ENCODE measurements at regions not wholly inside any gene's neighbourhood (a gene's known extent, or its start where the extent isn't known, plus 50 kb on each side); places are given as distances from the start of the nearest gene placed in this dataset.

DNA sequence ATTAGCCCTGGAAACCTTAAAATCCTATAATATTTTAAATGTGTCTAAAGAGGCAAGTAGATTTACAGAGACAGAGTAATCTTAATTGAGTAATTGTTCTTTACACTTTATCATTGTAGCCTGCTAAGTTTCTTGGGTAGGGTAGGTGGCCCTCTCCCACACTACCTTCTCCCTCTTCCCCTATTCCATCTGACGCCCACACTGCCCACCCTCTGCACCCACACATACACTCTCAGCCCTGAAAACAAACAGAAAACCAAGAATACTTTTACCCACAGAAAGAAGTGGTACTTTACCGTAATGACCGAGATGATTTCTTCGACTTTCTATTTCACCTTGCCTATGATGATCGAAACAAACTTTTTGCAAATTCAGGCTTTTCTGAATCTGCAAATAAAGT, 320.4 kb upstream of the OBI1 start:
- no peak for DNase-seq (ENCODE audit: low spot score)

DNA sequence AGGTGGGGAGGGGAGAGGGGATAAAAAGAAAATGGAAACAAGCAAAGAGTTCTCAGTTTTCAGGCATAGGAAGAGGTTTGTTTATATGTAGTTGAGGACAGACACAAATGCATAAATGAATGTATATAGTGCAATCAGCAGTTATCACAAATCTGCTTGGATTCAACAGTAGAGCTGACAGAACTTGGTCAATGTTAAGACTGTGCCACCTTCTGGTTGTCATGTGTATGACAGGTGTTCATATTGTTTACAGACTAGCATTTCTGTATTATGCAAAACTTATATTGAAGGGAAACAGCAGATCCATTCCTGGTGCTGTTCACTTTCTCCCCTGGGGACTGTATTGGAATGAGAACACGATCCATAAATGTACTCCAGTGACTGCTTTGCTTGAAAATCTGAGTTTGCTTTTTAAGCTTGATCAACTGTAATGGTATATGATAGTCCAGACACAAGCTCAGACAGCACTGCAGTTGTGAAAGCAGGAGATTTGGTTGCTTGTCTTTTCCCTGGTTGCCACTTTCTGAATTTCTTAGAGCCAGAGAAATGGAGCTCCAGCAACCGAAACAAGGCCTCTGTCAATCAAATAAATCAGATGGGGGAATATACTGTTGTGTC, 319.5 kb upstream of the OBI1 start:
- DNase-seq (ENCODE audit: low spot score) = peak; percentile 10

DNA sequence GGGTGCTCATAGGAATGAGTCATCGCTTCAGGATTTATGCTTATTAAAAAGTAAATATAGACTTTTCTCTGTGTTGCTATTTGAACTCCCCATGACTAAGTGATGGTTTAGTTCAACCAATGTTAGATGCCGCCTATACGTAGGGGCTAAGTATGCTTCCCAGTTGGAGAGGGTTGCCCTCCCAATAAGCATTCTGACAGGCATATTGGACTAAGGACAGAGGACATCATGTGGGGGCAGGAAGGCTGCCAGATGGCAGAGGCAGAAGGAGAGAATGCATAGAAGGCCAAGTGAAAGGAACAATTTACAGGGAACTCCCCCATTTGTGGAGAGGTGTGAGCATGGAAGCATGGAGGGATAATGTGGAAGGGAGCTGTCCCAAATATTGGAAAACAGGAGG, 318.4 kb upstream of the OBI1 start:
- DNase-seq (ENCODE audit: low spot score) = no peak

DNA sequence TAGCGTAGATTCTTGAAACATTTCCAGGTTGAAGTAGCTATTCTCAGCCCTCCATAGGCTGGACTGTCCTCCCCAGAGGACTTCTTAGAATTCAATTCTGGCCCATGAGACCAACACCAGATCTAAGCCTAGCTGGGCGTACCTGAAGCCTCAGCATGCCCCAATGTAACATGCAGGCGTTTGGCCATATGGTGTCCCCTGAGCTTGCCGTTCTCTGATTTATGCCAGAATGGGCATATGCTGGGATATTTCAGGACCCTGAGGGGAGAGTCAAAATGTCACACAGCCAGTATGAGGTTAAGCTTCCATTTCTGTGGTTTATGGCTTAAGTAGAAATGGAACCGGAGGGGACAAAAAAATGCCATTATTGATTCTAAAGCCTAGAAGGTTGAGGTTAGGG, 317.7 kb upstream of the OBI1 start:
- DNase-seq (ENCODE audit: low spot score) = no peak

DNA sequence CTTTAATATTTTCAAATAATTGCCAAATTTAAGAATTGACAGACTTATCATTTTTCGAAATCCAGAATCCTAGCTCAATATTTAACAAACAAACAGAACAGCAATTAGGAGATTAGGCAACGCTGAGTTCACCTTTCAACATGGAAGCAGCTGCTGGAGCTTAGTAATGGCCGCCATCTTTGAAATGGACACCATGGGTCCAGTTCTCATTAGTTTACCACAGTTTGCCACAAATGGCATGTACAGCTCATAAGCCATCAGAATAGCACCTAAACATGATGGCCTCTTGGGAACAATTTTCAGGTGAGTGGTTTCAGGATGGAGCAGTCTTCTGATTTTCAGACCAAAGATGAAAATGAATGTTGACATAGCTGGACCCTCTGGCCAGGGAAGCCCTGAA, 313.6 kb upstream of the OBI1 start:
- DNase-seq (ENCODE audit: low spot score) = no peak

DNA sequence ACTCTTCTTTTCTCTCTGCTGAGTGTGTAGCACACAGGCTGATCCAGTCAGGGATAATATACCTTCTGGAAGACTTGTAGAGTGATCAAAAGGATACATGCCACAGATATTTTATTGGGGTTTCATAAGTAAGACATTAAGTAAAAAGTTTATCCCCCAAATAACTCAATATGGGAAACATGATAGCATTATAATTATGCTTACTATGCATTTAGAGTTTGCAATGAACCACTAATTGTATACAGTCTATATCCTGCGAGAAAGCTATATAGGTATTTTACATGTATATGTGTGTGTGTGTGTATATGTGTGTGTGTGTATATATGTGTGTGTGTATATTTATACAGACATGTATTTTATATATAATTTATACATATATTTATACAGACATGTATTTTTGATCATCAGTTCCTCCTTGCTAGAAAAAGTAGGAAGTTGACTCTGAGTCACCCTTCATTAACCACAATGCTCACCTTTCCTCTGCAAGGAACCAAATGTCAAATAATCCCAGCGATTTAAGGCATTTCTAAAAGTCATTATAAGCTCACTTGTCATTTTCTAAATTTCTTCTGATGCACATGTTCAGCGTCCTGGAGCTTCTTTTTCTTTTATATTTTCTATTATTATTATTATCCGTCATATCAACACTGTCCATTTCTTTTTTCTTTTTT, 312.5 kb upstream of the OBI1 start:
- no peak for DNase-seq (ENCODE audit: low spot score)

DNA sequence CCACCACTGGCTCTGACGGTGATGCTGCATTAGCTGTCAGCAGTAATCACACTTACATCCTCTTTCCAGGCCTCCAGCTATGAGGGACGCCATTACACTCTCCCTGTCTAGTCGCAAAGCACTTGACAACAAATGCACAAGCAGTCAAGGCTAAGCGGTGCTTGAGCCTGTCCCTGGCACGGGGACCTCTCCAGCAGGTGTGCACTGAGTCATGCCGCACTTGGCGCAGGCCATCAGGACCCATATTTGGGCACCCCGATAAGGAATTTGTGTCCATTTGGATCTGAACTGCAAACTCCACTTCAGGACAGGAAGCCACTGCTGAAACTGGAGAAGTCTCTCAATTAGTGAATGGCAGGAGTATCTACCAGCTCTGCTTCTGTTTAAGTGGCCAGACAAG, 301.9 kb upstream of the OBI1 start:
- DNase-seq (ENCODE audit: low spot score) = no peak

DNA sequence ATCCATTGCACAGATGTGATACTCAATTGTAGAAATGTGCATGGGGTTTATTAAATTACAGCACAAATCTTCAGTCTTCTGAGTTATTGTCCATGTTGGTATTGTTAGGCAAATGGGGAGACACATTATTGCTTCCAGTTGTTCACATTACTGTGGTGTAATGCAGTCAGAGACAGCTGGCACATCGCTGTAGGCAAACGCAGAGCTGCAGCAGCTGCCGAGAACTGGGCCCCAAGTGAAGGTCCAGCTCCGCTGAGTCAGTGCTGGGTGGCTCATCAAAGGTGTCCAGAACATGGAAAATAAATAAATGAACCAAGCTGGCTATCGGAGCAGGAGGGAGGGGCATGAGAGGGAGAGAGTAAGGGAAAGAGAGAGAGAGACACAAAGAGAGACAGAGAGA, 299.1 kb upstream of the OBI1 start:
- no peak for DNase-seq (ENCODE audit: low spot score)

DNA sequence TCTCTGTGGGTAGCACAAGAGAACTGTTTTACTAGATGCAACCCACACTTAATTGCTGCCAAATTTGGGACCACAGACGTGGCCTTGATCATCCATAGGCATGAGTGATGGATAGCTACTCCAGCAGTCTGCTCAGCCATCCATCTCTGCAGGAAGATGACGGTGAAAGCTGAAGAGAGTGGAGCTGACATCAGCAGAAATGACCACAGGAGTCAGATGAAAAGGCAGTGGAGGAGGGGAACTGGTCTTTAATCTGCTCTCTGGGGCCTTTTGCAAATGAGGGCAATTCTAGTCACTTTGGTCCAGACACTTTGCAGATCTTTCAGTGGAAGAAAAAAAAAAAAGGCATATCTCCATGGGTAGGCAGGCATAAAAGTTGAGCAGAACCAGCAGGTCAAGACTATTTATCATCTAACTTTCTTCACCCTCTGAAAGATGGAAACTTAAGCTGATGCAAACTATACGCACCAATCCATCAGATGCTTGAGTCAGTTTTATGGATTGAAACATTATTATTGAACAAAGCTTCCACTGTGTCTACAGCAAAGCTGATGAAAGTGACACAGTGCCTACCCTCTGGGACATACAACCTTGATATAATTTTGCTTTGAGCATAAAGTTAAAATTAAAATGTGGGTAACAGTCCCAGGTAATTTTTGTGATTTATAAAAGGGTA, 281.6 kb upstream of the OBI1 start:
- DNase-seq (ENCODE audit: low spot score) = no peak

DNA sequence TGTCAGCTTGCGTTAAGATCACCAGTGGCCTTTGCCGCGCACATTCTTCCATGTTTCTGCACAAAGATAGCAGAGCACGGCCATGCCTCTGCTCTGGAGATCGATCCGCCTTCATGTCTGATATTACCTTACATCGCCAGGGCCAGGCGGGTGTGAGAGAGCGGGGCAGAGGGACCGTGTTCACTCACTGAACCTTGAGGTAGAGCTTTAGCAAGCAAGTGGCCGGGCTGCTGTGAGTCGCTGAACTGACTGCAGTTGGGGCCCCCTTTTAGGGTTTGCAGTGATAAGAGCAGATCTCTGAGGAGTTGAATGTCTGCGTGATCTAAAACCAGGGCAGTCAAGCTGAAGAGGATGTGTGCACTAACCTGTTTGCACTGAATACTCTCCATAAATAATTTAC, 275.4 kb upstream of the OBI1 start:
- DNase-seq (ENCODE audit: low spot score) = no peak

DNA sequence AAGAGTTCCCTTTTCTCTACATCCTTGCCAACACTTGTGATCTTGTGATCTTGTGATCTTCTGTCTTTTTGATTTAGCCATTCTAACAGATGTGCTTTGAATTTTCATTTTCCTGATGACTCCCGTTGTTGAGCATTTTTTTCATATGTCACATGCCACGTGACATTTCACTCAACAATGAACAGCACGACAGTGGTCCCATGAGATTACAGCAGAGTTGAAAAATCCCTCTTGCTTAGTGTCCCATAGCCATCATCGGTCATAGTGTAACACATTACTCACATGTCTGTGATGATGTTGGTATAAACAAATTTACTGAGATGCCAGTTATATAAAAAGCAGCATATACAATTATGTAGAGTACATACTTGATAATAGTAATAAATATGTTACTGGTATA, 256.1 kb upstream of the OBI1 start:
- no peak for DNase-seq (ENCODE audit: low spot score)

DNA sequence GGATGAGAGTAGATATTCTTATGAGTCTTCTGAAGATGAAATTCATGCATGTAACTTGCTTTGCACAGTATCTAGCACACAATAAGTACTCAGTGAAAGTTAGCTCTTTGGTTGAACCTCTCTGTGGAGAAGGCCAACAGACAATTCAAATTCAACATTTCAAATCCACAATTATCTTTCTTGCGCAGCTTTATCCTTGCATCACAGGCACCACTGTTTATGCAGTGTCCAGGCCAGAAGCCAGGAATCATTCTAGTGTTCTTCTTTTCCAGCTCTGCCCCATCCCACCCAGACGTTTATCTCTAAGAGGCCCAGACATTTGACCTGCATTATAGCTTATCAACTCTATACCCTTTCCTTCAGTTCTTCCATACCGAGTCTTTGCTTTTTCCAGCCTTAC, 254.7 kb upstream of the OBI1 start:
- DNase-seq (ENCODE audit: low spot score) = no peak

DNA sequence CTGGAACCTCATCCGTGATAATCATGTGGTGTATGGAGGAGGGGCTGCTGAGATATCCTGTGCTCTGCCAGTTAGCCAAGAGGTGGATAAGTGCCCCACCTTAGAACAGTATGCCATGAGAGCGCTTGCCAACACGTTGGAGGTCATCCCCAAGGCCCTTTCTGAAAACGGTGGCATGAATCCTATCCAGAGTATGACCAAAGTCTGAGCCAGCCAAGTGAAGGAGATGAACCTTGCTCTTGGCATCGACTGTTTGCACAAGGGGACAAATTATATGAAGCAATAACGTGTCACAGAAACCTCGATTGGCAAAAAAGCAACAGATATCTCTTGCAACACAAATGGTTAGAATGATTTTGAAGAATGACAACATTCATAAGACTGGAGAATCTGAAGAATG, 251.2 kb upstream of the OBI1 start:
- DNase-seq (ENCODE audit: low spot score) = no peak

DNA sequence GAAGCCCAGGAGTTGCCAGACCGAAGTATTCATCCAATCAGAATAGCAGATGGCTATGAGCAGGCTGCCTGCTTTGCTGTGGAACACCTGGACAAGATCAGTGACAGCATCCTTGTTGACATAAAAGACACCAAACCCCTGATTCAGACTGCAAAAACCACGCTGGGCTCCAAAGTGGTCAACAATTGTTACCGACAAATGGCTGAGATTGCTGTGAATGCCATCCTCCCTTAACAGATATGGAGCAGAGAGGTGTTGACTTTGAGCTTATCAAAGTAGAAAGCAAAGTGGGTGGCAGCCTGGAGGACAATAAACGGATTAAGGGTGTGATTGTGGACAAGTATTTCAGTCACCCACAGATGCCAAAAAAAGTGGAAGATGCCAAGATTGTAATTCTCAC, 250.3 kb upstream of the OBI1 start:
- DNase-seq (ENCODE audit: low spot score) = no peak

DNA sequence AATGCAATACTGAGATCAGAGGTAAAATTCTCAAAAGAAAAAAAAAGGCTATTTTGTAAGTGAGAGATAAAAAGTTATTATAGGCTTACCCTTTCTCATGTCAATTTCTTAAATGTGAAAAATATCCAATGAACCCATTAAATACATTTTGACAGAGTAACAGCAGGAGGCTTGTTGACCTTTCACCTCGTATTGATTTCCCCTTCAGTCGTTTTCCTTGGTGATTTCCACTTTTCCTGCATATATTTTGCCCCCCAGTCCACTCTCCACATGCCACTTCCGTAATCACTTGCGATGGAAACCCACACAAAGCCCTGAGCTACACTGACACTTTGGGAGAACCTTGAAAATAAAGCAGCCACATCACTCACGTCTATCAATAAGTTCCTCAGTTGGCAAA, 248.1 kb upstream of the OBI1 start:
- DNase-seq (ENCODE audit: low spot score) = no peak

DNA sequence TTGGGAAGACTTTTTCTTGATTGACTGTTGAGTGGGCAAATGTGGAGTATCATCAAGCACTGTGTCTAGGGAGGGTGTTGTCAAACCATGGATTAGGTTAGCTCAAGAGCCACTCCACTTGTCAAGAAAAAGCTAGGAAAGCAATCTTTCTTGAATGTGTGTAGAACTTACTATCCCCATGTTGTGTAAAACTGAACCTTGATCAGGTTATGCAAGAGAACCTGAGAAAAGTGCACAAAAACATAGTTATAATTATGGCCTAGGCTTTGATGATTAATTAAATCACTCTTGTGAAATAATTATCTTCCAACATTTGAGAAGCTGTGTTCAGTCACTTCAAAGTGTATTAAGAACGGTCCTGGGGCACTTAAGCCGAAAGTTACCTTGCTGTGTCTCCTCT, 238.2 kb upstream of the OBI1 start:
- no peak for DNase-seq (ENCODE audit: low spot score)

DNA sequence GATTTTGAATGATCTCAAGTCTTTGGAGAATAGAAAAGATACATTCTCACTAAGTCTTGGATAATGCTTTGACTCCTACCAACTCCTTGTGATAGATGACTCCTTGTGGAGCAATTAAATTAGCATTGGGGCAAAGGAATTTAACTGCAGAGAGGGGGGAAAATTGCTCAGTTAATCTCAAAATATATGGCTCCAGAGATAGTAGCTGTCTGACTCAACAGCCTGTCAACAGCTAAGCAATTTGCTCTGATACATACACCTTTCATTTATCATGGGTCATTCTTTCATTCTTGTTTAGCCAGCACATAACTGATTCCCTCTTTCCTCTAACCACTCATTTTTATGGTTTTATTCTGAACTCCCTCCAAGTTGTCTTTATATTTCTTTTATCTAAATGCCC, 225.6 kb upstream of the OBI1 start:
- no peak for DNase-seq (ENCODE audit: low spot score)

DNA sequence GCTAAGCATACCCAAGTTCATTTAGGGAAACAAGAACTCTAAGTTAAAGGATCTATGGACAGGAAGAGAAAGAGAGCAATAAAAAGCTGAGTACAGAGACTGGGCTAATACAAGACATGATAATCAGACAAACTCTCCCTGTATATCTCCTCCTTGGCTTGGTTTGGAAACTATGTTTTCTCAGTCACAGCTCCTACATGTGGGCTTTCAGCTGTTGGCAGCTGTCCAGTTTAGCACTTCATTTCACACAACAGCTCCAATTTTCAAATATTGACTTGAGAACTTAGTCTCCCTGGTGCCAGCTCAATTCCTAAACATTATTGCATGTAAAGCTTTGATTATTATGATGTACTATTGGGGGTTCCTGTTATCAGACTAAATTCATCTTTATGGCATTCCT, 222.8 kb upstream of the OBI1 start:
- no peak for DNase-seq (ENCODE audit: low spot score)

DNA sequence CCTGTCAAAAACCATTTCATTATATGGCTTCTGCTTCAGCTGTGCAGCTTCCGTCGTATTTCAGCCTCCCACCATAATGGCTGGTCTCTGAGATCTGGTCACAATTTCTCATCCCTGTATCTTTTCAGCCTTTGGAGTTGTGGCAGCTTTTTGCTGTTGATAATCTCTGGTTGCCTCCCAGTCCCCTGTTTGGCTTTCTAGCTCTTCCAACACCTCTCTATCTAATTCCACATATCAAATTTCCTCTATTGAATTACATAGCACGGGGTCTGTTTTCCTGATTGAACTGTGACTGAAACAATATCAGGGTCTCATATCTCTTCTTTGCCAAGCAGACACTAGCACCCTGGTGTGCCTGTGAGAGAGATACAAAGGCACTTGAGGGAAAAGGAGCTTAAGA, 222.1 kb upstream of the OBI1 start:
- no peak for DNase-seq (ENCODE audit: low spot score)

DNA sequence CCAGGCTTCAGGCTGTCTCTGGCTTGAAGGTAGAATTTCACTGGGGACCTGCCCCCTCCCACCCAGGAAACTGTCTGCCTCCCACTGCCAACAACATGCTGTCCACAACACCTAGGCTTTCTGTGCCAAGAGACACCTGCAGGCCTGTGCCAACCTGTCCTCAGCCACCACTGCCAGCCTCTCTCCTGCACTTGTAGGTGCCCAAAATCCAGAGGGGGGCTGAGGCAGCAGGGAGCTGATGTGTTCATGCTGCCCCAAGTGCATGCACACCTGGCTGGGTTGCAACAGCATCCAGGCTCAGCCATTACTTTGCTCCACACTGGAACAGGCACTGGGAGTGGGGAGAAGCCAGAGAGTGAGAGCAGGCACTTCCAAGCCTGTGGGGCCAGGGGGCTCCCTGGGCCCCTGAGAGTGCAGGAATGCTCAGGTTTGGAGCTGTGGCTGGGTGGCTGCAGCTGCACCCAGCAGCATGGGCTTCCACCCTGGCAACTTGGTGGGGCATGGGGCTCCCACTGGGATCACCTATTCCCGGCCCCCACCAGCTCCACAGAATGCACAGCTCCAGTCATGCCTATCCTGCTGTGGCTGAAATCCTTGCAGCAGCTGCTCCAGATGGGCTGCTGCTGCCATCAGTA, 218.1 kb upstream of the OBI1 start:
- no peak for DNase-seq (ENCODE audit: low spot score)

DNA sequence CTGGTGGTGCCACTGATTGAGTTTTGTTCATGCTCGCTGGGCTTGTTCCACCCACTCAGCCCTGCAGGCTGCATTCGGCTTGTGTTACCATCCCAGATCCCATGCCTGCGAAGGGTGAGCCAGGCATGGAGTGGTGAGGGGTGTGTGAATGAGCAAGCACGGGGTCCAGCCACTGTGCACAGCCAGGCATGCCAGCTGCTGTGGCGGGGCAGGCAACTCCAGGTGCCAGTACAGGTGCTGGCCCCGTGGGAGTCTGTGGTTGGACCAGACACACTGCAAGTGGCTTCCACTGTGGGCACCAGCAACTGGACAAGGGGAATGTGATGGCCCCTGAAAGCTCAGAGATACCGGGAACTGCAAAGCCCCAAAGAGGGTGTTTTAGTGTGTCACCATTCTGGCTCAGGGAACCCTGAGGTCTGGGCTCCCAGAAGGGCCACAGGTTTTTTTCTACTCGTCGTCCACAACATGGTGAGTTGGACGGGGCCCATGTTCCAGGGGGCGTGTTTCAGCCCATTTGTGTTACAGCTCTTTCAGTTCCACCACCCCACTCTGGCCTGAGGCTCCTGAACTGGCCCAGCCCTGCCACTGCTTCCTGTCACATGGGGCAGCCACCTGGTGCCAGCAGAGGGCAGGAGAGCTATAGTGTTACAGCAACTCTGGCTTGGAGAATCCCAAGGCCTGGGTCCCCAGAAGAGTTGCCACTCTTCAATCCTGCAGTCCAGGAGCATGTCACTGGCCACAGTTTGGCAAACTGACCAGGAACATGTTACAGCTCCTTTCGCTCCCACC, 217.0 kb upstream of the OBI1 start:
- no peak for DNase-seq (ENCODE audit: low spot score)

DNA sequence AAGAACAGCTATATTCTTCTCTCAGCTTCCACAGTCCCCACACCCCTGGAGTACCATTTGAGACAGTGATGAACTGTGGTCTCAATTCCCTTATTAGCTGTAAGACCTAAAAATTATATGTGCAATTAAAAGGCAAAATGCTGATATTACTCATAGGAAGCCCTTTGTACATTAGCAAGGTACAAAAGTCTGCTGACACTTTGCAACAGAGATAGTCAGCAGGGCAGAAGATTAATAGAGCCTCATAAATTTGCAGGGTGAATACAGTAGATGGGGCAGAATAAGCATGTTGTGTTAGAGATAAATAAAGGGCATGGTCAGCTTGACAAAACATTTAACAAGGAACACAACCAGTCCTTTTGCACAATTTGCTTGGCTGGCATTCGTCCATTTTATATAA, 210.0 kb upstream of the OBI1 start:
- DNase-seq (ENCODE audit: low spot score) = no peak

DNA sequence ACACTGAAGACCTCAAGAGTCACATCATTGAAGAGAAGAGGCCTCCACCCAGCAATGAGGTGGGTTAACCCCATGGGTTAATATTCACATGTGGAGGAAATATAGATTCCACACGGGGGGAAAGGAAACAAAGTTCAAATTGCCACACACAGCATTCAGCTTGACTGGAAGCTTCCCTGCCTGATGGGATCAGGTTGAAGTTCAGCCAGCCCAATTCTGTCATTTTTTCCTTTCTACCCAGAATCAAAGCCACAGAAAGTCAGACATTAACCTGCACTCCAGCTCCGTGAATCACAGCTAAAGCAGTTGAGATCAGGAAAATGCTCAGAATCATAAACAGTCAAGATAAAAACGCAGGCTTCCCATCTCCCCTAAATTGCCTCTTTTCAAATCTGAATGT, 208.7 kb upstream of the OBI1 start:
- DNase-seq (ENCODE audit: low spot score) = no peak

Measured in CD4-positive, alpha-beta T cell treated with Interleukin-6 at 100 ng/mL for 8 hours (primary cell).